HPDE6-E6E7 (cell line): ENCODE measurements at regions not wholly inside any gene's neighbourhood (a gene's known extent, or its start where the extent isn't known, plus 50 kb on each side); places are given as distances from the start of the nearest gene placed in this dataset.
"Not testable (repeated sequence)": the region's sequence is repeated elsewhere in the genome, so short reads cannot be mapped to it uniquely, and the experiment has no call there.

Source experiments
- DNase-seq: peaks from one replicate; pipeline ENCODE4 v3.0.0; 2011; ENCODE audit warnings: missing footprints; ENCODE audit errors: extremely low spot score

- DNase-seq, result no peak
These were observed 671.9 kb upstream of the EEF2KMT start for GRCh38 chr16:5769513-5769912.

DNA sequence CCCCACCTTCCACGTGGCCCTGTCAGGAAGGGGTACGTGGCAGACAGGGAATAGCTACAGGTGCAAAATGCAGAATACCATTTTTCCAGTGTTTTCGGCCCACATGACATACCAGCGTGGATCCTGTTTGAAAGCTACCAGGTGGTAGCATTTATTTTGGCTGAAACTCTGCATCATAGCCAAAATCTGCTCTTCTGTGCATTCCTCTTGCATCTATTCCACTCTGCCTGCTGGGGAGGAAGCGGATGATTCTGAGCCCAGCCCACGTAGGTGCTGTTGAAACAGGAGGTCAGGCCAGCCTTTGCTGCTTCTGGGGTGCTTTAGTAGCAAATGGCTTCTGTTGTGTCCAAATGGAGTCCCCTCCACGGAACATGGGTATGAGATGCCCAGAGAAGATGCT lies 670.9 kb upstream of the EEF2KMT start:
- DNase-seq, result no peak

- no peak for DNase-seq
These were observed 665.6 kb upstream of the EEF2KMT start for GRCh38 chr16:5763176-5763575.

DNA sequence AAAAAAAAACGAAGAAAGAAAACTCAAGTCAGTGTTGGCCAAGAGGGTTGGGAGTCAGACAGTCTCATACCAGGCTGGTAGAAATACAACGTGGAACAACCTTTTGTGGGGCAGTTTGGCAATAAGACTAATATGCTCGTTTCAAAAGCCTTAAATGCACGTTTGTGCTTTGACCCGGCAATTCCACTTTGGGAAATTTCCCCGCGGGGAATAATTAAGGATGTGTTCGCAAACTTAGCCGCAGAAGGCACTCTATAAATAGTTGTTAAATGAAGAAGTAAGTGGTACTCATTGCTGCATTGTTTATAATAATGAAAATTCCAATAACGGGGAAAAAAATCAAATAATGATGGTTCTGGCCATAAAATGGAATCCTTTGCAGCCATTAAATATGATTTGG lies 664.8 kb upstream of the EEF2KMT start:
- DNase-seq, result no peak

- DNase-seq, result no peak
These were observed 664.0 kb upstream of the EEF2KMT start for GRCh38 chr16:5761592-5761991.

GRCh38 chr16:5758281-5758680 lies 660.7 kb upstream of the EEF2KMT start:
- no peak for DNase-seq

- DNase-seq, result no peak
These were observed 659.4 kb upstream of the EEF2KMT start for GRCh38 chr16:5756969-5757368.

DNA sequence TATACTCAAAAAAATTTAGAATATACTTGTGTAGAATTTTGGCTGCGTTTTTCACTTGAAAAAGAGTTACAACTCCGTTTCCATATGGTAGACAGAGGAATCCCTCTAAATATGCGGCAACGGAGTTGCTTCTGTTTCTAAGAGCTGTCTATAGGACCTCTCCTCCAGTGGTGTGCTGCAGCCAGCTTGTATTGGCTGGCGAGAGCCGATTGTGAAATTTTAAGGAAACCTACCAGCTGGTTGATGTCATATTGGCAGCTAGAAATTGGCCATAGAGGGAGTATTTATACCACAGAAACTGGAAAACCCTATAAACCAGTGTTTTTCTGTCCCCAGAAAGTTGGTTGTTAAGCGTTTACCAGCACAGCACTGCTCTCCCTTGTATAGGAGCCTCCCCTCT lies 655.8 kb upstream of the EEF2KMT start:
- DNase-seq, result no peak

DNA sequence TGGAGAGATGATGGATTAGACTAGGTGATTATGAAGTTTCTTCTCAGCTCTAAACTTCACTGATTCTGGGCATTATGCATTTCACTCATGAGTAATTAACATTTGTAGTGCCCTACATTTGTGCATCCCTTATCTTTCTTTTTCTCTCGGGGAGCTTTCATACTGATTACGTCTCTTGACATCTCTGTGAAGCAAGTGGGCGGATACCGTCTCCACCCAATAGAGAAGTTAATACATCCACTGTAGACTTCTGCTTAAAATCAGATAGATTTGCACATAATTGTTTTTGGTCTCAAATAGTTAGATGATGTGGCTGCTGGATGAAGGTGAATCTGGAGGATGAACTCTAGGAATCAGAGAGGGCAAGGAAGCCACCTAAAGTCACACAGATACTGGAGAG lies 653.6 kb upstream of the EEF2KMT start:
- no peak for DNase-seq

GRCh38 chr16:5750439-5750838 lies 652.8 kb upstream of the EEF2KMT start:
- DNase-seq, result not testable (repeated sequence)

DNA sequence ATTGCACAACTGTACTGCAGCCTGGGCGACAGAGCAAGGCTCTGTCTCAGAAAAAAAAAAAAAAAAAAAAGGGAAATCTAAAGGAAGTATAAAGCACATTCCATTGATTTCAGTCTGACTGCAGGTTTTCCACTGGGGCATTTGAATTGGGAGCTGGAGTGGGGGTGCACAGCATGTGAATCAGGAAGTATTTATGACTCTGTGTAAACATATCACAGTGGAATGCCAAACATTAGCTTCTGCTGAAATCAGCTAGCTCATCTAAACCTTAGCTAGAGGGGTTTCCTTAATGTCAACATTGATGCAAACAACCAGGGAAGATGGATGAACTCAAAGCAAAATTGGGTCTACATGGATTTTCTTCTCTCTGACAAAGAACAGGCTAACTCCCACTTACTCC lies 641.0 kb upstream of the EEF2KMT start:
- DNase-seq, result no peak

DNA sequence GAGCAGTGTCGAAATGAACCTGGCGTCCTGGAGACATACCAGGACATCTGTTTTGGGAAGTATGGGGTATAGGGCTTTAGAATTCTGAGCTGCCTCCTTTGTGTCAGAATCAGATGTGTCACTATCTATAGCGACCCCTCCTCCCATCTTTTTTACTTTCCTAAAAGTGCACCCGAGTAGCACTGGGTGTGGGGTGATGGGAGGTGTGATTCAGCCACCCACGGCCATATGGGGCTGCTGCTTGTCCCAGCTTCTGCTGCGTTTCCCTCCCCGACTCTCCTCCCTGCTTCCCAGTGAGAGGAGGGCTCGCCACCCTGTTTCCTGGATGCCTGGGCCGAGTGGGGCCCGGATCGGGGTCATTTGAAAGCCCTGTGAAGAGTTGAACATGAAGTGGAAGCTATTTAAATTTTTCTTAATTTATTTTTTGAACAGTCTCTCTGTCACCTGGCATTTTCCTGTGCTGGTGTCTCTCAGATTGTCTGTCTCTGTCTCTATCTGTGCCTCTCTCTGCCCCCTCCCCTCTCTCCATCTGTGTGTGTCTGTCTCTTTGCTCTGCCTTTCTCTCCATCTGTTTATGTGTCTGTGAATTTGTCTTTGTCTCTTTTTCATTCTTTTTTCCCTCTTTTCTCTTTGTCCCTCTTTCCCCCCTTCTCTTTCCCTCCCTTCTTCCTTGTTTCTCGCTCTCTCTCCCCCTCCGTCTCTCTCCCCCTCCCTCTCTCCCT lies 638.8 kb upstream of the EEF2KMT start:
- DNase-seq, result no peak

DNA sequence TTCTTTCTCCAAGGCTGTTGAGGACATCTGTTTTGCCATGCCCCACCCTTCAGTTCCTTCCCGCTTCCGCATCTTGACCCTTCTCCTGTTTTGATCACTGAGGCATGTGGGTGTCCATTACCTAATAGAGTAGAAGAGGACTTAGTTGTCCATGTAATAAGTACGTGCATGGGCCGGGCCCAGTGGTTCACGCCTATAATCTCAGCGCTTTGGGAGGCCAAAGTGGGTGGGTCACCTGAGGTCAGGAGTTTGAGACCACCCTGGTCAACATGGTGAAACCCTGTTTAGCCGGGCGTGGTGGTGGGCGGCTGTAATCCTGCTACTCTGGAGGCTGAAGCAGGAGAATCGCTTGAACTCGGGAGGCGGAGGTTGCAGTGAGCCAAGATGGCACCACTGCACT lies 637.8 kb upstream of the EEF2KMT start:
- DNase-seq, result no peak

- no peak for DNase-seq
These were observed 633.2 kb upstream of the EEF2KMT start for GRCh38 chr16:5730783-5731182.

DNA sequence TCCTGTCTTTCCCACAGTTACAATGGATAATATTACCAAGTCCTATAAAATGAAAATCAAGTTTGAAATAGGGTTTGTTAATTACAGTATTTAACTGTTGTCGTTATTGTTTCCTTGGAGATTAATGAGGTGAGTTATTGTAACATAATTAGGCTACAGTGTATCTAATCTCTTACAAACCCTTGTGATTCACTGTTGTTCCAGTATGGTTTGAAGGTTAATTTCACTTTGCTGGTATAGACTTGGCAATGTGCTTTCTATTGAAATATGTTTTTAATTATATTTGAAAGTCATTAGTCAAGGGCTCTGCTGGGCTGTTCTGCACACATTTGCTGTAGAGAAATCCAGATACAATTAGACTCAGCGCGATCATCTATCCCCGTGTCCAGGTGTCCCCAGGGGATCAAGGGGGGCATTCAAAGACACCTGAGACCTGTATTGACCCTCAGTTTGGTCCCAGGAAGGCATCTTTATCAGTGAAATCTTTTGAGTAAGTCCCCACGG lies 624.6 kb upstream of the EEF2KMT start:
- DNase-seq, result no peak

DNA sequence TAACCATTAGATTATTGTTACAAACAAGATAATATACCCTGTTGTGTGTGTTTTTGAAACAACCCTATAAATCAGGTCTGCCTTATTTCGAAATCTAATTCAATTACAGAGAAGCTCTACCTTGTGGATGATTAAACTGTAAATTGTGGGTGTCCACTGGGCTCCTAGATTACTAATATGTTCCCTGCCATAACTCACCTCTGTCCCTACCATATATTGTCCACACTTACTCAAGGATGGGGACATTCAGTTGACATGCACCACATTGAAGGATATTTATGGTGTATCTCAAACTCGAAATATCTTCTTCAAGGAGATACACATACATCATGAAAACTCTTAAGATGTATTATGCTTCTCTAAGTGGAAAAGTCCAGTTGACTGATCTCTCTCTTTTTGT lies 617.6 kb upstream of the EEF2KMT start:
- DNase-seq, result no peak

DNA sequence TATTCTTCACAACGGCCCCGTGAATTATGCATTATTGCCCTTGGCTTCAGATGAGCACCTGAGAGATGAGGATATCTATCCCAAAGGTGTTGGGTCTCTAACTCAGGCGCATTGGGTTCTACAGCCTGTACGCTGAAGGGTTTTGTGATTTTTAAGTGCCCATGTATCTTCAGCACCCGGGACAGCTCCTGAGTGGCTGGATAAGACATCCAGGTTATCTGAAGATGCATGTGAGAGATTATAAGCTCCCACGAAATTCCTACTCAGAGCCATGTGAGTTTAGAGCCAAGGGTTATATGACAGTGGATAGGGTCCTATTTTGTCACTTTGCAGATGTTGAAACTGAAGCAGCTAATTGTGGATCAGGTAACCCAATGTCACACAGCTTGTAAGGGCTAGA lies 612.3 kb upstream of the EEF2KMT start:
- no peak for DNase-seq

DNA sequence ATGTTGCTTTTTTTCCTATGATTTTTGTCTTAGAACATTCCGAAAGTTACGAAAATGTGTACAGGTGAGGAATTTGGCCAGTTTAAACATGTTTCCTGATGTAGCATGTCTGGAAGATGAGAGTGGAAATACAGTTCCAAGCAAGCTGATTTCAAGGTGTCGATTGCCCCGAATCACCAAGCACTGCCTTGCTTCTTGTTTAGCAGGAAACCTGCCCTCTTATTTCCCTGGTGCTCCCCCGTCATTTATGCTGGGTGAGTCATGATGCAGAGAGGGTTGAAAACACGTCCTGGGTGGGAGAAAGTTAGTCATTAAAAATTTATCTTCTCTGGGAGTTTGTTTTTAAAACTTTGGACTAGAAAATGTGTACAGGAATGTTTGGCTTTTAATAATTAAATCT lies 608.6 kb upstream of the EEF2KMT start:
- DNase-seq, result no peak

- DNase-seq, result no peak
These were observed 606.7 kb upstream of the EEF2KMT start for GRCh38 chr16:5704271-5704670.

DNA sequence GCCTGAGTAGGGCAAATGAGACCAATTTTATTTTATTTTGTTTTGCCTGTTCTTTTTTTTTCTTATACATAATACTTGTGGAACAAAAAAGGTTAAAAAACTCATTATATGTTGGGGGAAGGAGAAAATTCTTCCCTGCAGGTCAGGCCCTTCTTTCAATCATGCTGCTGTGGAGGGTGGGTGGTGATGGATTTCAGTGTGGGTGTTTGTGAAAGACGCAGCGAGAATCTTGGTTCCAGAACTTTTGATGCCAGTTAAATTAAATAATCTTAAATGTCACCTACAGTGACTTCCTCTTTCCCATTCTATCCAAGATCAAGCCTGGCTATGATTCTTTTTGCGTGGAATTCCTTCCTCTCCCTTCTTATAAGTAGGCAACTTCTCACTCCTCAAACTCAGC lies 595.8 kb upstream of the EEF2KMT start:
- DNase-seq, result no peak

- DNase-seq, result no peak
These were observed 584.4 kb upstream of the EEF2KMT start for GRCh38 chr16:5681966-5682365.

- no peak for DNase-seq
These were observed 580.8 kb upstream of the EEF2KMT start for GRCh38 chr16:5678371-5678770.

- DNase-seq, result no peak
These were observed 573.8 kb upstream of the EEF2KMT start for GRCh38 chr16:5671421-5671820.

GRCh38 chr16:5670198-5670597 lies 572.6 kb upstream of the EEF2KMT start:
- no peak for DNase-seq
